Thyroid gland (tissue), 4 donors: ENCODE measurements at regions not wholly inside any gene's neighbourhood (a gene's known extent, or its start where the extent isn't known, plus 50 kb on each side); places are given as distances from the start of the nearest gene placed in this dataset.

Experiments
- POLR2A ChIP-seq, 2 donors: fragments of 450-650 bp; IDR thresholded peaks; one replicate each; pipeline ENCODE4 v1.6.1; 2017; ENCODE audit warnings: antibody characterized with exemption in 2 of 2, mild to moderate bottlenecking in 2 of 2, moderate library complexity in 1 of 2
- TF ChIP-seq, protein P1 (sequence below), 6 experiments: fragments of 200-600 bp in 3 of 6; fragments of 450-650 bp in 3 of 6; sonication (generic) in 3 of 6; IDR thresholded peaks; one replicate each; pipeline ENCODE4 v1.5.1; 2016 to 2019; ENCODE audit warnings: antibody characterized with exemption in 6 of 6, mild to moderate bottlenecking in 2 of 6, inconsistent platforms in 1 of 6, moderate library complexity in 1 of 6

DNA sequence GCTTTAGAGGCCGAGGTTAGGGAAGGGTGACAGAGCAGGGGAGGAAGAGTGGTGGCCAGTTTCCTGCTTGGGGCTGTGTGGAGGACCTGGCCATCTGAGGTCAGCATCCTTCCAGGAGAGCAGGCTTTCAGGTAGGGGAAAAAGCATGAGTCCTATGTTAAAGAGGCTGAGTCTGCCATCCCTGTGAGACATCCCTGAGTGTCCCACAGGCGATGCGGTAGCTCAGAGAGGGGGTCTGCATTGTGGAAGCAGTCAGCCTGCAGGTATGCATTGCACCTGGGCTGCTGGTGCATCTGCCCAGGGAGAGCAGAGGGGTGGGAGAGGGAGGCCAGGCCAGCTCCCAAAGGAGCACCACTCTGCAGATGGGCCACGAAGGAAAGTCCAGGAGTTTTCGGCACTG lies 282.1 kb upstream of the ZNF32 start:
- TF ChIP-seq, protein P1, sequence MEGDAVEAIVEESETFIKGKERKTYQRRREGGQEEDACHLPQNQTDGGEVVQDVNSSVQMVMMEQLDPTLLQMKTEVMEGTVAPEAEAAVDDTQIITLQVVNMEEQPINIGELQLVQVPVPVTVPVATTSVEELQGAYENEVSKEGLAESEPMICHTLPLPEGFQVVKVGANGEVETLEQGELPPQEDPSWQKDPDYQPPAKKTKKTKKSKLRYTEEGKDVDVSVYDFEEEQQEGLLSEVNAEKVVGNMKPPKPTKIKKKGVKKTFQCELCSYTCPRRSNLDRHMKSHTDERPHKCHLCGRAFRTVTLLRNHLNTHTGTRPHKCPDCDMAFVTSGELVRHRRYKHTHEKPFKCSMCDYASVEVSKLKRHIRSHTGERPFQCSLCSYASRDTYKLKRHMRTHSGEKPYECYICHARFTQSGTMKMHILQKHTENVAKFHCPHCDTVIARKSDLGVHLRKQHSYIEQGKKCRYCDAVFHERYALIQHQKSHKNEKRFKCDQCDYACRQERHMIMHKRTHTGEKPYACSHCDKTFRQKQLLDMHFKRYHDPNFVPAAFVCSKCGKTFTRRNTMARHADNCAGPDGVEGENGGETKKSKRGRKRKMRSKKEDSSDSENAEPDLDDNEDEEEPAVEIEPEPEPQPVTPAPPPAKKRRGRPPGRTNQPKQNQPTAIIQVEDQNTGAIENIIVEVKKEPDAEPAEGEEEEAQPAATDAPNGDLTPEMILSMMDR (IDR thresholded peaks at IDR 0.05) = no peak
- TF ChIP-seq POLR2A (IDR thresholded peaks at IDR 0.05) = no peak
